COLO668 (cell line): ENCODE measurements at regions not wholly inside any gene's neighbourhood (a gene's known extent, or its start where the extent isn't known, plus 50 kb on each side); places are given as distances from the start of the nearest gene placed in this dataset.

Experiments used
- DNase-seq: peaks from one replicate; lab custom pipeline; 2025; ENCODE audit not compliant: unreplicated experiment; lab: John Stamatoyannopoulos, UW

- DNase-seq = no peak
Observed at GRCh38 chr6:114471450-114471849, 128.6 kb upstream of the HS3ST5 start.

GRCh38 chr6:114467931-114468330, 125.1 kb upstream of the HS3ST5 start:
- DNase-seq = no peak

- no peak for DNase-seq
Observed at GRCh38 chr6:114465511-114465910, 122.7 kb upstream of the HS3ST5 start.

GRCh38 chr6:114453737-114454276, 111.0 kb upstream of the HS3ST5 start:
- DNase-seq = no peak

- DNase-seq = no peak
Observed at GRCh38 chr6:114452785-114453401, 110.1 kb upstream of the HS3ST5 start.

- DNase-seq = no peak
Observed at GRCh38 chr6:114450631-114451030, 107.8 kb upstream of the HS3ST5 start.

GRCh38 chr6:114449659-114450058, 106.8 kb upstream of the HS3ST5 start:
- no peak for DNase-seq

- no peak for DNase-seq
Observed at GRCh38 chr6:114446342-114446741, 103.5 kb upstream of the HS3ST5 start.

GRCh38 chr6:114445846-114446245, 103.0 kb upstream of the HS3ST5 start:
- no peak for DNase-seq

- no peak for DNase-seq
Observed at GRCh38 chr6:114439411-114439810, 96.6 kb upstream of the HS3ST5 start.

GRCh38 chr6:114437235-114437634, 94.4 kb upstream of the HS3ST5 start:
- no peak for DNase-seq

- DNase-seq = no peak
Observed at GRCh38 chr6:114436691-114437090, 93.9 kb upstream of the HS3ST5 start.

GRCh38 chr6:114435985-114436384, 93.2 kb upstream of the HS3ST5 start:
- no peak for DNase-seq

GRCh38 chr6:114432400-114432799, 89.6 kb upstream of the HS3ST5 start:
- DNase-seq = no peak

- DNase-seq = no peak
Observed at GRCh38 chr6:114431641-114432040, 88.8 kb upstream of the HS3ST5 start.

GRCh38 chr6:114430534-114431124, 87.8 kb upstream of the HS3ST5 start:
- DNase-seq = no peak

GRCh38 chr6:114428341-114428740, 85.5 kb upstream of the HS3ST5 start:
- DNase-seq = no peak

- DNase-seq = no peak
Observed at GRCh38 chr6:114421199-114421598, 78.4 kb upstream of the HS3ST5 start.

GRCh38 chr6:114419175-114419574, 76.4 kb upstream of the HS3ST5 start:
- DNase-seq = no peak

GRCh38 chr6:114418304-114418972, 75.6 kb upstream of the HS3ST5 start:
- no peak for DNase-seq

- DNase-seq = no peak
Observed at GRCh38 chr6:114407426-114408035, 64.7 kb upstream of the HS3ST5 start.
